SIG-M5 (cell line): ENCODE measurements at regions not wholly inside any gene's neighbourhood (a gene's known extent, or its start where the extent isn't known, plus 50 kb on each side); places are given as distances from the start of the nearest gene placed in this dataset.
"Not testable (repeated sequence)": the region's sequence is repeated elsewhere in the genome, so short reads cannot be mapped to it uniquely, and the experiment has no call there.

Experiments used
- DNase-seq: peaks from one replicate; lab custom pipeline; 2025; lab: John Stamatoyannopoulos, UW

DNA sequence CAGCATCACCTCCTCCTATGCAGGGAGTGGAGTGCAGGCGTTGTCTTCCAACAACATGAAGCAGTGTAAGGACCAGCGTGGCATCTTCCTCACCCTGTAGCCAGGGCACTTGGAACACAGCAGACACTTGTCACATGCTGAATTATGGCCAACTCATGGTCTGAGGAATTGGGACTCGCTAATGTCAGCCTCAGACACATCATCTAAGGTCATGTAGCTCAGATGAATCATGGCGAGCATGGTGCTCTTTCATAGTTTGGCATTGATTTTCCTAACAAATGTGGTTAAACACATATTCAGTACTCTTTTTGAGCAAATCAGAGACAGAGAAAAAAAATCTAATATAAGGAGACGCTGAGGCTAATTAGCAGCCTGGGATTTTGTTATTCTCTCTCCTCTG, 99.6 kb upstream of the SGCG start:
- no peak for DNase-seq

DNA sequence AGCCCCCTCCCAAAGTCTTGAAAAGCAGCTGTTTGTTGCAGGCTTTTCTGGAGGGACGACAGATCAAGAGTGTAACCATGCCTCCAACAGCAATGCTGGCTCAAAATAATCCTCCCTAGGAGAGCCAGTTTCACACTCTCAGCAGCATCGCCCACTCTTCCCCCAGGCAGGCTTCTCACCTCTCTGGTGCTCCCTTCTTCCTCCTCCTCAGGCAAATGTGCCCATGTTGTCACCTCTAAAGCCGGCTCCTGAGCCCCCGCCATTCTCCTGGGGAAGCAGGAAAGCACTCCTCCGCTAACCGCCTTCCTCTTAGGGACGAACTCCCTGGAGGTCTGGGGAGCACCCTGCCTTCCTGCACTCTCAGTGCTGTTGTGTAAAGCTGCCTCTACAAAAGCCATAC, 98.9 kb upstream of the SGCG start:
- no peak for DNase-seq

DNA sequence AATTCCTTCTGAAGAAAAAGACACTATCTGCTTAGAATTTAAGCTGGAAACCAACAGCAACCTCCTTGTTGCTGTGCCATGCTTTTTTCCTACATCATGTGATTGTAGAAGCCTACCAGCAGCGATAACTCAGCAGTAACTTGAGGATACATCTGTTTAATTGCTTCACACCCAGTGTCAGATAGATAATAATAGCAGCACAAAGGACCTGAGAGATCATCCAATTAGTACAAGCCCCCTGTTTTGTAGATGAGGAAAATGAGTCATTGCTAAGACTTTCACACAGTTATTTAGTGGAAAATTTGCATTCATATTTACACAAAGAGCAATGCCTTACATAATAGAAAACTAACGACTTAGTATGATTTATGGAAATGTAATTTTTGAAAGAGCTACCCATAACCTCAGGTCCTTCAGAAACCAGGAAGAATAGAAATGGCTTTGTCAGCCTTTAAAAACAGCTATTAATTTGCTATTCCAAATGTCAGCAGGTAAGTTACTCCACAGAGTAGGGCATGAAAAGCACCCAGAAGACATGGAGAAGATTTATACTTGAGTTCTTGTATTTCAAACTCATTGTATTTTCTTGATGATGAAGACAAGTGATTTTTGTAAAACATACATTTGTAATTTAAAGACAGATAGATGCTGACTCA, 93.7 kb upstream of the SGCG start:
- DNase-seq, result no peak

DNA sequence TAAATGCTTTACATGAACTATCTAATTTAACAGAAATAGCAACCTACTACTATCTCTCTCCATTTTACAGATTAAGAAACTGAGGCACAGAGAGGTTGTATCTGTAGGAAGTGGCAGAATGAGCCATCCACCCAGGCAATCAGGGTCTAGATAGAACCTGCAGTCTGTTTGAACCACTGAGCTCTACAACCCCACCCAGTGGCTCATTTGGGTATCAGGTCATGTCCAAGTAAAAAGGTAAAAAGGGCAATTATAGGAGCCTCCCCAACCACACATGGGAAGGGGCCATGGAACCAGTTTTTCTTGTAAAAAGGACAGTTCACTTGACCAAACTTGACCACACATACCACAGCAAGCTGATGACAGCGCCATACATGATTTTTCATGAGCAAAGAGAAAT, 92.9 kb upstream of the SGCG start:
- no peak for DNase-seq

DNA sequence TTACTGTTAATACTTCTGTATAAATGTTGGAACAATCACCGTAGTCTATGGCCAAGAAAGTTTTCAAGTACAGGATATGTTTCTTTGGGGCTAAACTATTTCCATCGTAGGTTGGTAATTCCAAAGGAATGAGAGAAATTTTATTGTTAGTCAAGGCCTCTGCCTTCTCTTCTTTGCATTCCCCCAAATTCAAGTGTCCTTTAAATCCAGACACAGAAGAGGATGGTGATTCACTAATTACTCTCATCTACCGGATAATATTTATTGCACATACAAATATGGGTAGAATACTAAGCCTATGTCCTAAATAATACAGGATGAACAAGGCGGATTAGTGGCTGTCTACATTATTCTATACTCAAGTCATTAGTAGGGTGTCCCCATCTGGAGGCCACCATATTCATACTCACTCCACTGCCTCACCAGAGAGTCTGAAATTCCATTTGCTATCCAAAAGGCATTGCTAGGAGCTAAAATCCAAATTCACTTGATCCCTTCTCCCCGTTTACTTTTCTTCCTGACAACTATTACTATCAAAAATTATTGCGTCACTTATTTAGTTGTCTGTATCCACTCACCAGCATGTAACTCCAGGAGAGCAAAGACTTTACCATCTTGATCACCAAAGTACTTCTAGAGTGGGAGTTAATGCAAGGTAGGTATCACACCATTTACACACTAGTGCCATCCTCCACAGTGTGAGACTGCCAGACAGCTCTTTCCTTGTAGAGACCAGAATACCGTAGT, 82.4 kb upstream of the SGCG start:
- no peak for DNase-seq

DNA sequence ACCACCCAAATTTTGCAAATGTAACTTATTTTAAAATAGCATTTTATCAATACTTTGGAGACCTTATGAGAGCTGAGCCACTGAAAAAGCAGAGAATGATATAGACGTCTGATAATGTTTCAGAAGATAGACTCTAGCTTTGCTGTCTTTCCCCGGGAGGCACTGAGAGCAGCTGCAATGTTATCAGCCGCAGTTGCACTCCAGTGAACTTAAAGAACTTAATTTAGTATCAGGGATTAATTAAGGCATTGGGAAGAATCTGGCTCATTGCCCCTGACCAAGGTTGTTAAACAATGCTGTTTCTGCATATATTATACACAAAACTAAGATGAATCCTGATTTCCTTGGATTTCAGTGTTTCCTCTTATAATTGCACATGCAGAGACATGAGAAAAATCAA, 75.7 kb upstream of the SGCG start:
- no peak for DNase-seq

DNA sequence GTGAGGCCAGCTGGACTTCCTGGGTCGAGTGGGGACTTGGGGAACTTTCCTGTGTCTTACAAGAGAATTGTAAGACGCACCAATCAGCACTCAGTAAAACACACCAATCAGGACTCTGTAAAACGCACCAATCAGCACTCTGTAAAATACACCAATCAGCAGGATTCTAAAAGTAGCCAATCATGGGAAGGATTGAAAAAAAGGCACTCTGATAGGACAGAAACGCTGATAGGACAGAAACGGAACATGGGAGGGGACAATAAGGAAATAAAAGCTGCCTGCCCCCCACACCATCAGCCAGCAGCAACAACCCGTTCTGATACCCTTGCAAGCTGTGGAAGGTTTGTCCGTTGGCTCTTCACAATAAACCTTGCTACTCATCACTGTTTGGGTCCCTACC, 73.1 kb upstream of the SGCG start:
- no peak for DNase-seq

DNA sequence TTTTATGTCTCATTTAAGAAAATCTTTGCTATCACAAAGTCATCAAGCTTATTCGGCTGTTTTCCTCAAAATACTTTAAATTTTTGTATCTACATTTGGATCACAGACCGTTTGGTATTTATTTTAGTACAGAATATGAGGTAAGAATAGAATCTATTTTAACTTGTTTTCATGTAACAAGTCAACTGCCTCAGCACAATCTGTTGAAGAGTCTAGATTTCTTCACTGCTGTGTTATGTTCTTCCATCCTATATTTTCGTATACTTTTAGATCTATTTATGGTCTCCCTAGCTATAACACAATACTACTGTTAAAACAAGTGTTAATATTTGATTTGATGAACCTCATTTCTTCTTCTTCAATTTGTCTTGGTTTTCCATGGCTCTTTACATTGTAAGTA, 61.6 kb upstream of the SGCG start:
- no peak for DNase-seq

DNA sequence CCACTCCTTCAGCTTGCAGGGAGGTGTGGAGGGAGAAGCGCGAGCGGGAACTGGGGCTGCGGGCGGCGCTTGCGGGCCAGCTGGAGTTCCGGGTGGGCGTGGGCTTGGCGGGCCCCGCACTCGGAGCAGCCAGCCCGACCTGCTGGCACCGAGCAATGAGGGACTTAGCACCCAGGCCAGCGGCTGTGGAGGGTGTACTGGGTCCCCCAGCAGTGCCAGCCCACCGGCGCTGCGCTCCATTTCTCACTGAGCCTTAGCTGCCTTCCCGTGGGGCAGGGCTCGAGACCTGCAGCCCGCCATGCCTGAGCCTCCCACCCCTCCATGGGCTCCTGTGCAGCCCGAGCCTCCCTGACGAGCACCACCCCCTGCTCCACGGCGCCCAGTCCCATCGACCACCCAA, 53.2 kb upstream of the SGCG start:
- not testable (repeated sequence) for DNase-seq

DNA sequence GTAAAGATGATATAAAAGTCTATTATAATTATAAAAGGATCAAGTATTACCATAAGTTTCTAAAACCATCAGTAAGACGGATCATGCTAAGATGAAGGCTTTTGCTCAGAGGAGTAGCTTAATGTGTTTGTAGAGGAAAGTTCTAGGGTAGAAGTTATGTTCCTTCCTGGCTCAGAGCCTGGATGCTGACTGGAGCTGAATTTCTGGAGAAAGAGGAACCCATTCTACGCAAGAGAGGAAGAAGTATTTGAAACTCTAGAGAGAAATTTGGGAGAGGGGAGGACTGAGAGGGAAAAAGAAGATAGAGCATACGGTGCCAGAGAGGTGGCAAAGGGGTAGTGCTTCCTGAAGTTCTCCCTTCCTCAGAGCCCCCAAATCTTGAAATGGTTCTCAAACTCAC, 51.4 kb upstream of the SGCG start:
- no peak for DNase-seq
